ENCODE measurements at regions not wholly inside any gene's neighbourhood (a gene's known extent, or its start where the extent isn't known, plus 50 kb on each side); places are given as distances from the start of the nearest gene placed in this dataset.

DNA sequence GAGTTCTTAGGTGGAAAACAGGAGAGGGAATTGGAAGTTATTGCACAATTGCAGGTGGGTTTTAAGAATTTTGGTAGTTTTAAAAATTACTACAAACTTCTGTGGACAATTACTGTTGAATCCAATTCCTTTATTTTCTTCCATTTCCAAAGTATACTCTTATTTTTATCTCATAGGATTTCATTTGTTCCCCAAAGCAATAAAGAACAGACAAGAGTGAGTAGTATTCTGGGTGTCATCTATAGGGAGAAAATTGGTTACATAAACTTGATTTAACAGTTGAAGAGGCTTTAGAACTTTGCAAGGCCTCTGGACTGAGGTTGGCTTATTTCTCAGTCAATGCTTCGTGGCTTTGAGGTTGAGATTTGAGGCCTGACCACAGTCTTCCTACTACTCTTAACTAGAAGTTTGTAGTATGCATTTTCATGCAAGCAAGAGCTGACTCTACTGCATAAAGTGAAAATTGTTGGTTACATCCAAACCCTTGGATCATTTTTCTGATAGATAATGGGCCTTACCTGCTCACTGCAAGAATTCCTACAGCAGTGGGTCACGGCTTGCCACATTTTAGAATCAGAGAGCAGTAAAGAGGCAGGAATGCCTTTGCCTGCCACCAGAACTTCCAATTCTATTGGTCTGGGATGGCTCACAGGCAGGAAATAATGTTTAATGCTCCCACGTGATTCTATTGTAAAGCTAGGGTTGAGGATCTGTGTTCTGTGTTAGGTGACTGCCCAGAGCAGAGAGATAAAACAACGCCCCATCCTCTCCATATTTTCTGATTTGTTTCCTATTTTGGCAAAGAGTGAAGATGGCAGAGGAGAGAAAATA lies 270.5 kb downstream of the TTC6 start (continued):
- TF ChIP-seq, protein P1, sequence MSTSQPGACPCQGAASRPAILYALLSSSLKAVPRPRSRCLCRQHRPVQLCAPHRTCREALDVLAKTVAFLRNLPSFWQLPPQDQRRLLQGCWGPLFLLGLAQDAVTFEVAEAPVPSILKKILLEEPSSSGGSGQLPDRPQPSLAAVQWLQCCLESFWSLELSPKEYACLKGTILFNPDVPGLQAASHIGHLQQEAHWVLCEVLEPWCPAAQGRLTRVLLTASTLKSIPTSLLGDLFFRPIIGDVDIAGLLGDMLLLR (CRISPR knock-in tag; IDR thresholded peaks at IDR 0.05) = no peak
- TF ChIP-seq, protein P2, sequence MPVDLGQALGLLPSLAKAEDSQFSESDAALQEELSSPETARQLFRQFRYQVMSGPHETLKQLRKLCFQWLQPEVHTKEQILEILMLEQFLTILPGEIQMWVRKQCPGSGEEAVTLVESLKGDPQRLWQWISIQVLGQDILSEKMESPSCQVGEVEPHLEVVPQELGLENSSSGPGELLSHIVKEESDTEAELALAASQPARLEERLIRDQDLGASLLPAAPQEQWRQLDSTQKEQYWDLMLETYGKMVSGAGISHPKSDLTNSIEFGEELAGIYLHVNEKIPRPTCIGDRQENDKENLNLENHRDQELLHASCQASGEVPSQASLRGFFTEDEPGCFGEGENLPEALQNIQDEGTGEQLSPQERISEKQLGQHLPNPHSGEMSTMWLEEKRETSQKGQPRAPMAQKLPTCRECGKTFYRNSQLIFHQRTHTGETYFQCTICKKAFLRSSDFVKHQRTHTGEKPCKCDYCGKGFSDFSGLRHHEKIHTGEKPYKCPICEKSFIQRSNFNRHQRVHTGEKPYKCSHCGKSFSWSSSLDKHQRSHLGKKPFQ (CRISPR knock-in tag; IDR thresholded peaks at IDR 0.05; ENCODE audit: insufficient replicate concordance) = no peak
- TF ChIP-seq PAF1 (CRISPR knock-in tag; IDR thresholded peaks at IDR 0.05) = no peak
- TF ChIP-seq PCBP1 (IDR thresholded peaks at IDR 0.05; ENCODE audit: borderline replicate concordance, low read depth, low read length) = no peak
- no peak for TF ChIP-seq ZFP36L2 (CRISPR knock-in tag; IDR thresholded peaks at IDR 0.05)
- TF ChIP-seq ZSCAN22 (CRISPR knock-in tag; IDR thresholded peaks at IDR 0.05) = no peak
- no peak for TF ChIP-seq ZNF501 (CRISPR knock-in tag; IDR thresholded peaks at IDR 0.05)
- TF ChIP-seq REPIN1 (CRISPR knock-in tag; IDR thresholded peaks at IDR 0.05; ENCODE audit: borderline replicate concordance, low read depth) = no peak
- TF ChIP-seq, protein P3, sequence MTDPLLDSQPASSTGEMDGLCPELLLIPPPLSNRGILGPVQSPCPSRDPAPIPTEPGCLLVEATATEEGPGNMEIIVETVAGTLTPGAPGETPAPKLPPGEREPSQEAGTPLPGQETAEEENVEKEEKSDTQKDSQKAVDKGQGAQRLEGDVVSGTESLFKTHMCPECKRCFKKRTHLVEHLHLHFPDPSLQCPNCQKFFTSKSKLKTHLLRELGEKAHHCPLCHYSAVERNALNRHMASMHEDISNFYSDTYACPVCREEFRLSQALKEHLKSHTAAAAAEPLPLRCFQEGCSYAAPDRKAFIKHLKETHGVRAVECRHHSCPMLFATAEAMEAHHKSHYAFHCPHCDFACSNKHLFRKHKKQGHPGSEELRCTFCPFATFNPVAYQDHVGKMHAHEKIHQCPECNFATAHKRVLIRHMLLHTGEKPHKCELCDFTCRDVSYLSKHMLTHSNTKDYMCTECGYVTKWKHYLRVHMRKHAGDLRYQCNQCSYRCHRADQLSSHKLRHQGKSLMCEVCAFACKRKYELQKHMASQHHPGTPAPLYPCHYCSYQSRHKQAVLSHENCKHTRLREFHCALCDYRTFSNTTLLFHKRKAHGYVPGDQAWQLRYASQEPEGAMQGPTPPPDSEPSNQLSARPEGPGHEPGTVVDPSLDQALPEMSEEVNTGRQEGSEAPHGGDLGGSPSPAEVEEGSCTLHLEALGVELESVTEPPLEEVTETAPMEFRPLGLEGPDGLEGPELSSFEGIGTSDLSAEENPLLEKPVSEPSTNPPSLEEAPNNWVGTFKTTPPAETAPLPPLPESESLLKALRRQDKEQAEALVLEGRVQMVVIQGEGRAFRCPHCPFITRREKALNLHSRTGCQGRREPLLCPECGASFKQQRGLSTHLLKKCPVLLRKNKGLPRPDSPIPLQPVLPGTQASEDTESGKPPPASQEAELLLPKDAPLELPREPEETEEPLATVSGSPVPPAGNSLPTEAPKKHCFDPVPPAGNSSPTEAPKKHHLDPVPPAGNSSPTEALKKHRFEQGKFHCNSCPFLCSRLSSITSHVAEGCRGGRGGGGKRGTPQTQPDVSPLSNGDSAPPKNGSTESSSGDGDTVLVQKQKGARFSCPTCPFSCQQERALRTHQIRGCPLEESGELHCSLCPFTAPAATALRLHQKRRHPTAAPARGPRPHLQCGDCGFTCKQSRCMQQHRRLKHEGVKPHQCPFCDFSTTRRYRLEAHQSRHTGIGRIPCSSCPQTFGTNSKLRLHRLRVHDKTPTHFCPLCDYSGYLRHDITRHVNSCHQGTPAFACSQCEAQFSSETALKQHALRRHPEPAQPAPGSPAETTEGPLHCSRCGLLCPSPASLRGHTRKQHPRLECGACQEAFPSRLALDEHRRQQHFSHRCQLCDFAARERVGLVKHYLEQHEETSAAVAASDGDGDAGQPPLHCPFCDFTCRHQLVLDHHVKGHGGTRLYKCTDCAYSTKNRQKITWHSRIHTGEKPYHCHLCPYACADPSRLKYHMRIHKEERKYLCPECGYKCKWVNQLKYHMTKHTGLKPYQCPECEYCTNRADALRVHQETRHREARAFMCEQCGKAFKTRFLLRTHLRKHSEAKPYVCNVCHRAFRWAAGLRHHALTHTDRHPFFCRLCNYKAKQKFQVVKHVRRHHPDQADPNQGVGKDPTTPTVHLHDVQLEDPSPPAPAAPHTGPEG (CRISPR knock-in tag; IDR thresholded peaks at IDR 0.05) = no peak
- TF ChIP-seq, protein P4, sequence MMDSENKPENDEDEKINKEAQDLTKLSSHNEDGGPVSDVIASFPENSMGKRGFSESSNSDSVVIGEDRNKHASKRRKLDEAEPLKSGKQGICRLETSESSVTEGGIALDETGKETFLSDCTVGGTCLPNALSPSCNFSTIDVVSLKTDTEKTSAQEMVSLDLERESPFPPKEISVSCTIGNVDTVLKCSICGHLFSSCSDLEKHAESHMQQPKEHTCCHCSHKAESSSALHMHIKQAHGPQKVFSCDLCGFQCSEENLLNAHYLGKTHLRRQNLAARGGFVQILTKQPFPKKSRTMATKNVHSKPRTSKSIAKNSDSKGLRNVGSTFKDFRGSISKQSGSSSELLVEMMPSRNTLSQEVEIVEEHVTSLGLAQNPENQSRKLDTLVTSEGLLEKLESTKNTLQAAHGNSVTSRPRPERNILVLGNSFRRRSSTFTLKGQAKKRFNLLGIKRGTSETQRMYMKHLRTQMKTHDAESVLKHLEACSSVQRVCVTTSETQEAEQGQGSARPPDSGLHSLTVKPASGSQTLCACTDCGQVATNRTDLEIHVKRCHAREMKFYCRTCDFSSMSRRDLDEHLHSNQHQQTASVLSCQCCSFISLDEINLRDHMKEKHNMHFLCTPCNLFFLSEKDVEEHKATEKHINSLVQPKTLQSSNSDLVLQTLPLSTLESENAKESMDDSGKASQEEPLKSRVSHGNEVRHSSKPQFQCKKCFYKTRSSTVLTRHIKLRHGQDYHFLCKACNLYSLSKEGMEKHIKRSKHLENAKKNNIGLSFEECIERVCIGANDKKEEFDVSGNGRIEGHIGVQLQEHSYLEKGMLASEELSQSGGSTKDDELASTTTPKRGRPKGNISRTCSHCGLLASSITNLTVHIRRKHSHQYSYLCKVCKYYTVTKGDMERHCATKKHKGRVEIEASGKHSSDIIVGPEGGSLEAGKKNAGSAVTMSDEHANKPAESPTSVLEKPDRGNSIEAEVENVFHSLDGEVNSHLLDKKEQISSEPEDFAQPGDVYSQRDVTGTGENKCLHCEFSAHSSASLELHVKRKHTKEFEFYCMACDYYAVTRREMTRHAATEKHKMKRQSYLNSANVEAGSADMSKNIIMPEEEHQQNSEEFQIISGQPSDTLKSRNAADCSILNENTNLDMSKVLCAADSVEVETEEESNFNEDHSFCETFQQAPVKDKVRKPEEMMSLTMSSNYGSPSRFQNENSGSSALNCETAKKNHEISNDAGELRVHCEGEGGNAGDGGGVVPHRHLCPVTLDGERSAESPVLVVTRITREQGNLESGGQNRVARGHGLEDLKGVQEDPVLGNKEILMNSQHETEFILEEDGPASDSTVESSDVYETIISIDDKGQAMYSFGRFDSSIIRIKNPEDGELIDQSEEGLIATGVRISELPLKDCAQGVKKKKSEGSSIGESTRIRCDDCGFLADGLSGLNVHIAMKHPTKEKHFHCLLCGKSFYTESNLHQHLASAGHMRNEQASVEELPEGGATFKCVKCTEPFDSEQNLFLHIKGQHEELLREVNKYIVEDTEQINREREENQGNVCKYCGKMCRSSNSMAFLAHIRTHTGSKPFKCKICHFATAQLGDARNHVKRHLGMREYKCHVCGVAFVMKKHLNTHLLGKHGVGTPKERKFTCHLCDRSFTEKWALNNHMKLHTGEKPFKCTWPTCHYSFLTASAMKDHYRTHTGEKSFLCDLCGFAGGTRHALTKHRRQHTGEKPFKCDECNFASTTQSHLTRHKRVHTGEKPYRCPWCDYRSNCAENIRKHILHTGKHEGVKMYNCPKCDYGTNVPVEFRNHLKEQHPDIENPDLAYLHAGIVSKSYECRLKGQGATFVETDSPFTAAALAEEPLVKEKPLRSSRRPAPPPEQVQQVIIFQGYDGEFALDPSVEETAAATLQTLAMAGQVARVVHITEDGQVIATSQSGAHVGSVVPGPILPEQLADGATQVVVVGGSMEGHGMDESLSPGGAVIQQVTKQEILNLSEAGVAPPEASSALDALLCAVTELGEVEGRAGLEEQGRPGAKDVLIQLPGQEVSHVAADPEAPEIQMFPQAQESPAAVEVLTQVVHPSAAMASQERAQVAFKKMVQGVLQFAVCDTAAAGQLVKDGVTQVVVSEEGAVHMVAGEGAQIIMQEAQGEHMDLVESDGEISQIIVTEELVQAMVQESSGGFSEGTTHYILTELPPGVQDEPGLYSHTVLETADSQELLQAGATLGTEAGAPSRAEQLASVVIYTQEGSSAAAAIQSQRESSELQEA (CRISPR knock-in tag; IDR thresholded peaks at IDR 0.05; ENCODE audit: not compliant biosample characterization) = no peak
- no peak for TF ChIP-seq ZFYVE20 (CRISPR knock-in tag; IDR thresholded peaks at IDR 0.05; ENCODE audit: borderline replicate concordance, low read depth)
- no peak for TF ChIP-seq NFKB2 (CRISPR knock-in tag; IDR thresholded peaks at IDR 0.05; ENCODE audit: borderline replicate concordance)
